Lower leg skin (tissue), 3 donors: ENCODE measurements at regions not wholly inside any gene's neighbourhood (a gene's known extent, or its start where the extent isn't known, plus 50 kb on each side); places are given as distances from the start of the nearest gene placed in this dataset.

Source experiments
- CTCF ChIP-seq, 3 donors: fragments of 450-650 bp; IDR thresholded peaks; one replicate each; pipeline ENCODE4 v1.5.1; 2016; ENCODE audit warnings: antibody characterized with exemption in 3 of 3, mild to moderate bottlenecking in 3 of 3, moderate library complexity in 2 of 3
- POLR2A ChIP-seq, 2 donors: fragments of 450-650 bp; IDR thresholded peaks; one replicate each; pipeline ENCODE4 v1.6.1; 2016 to 2017; ENCODE audit warnings: antibody characterized with exemption in 2 of 2, mild to moderate bottlenecking in 1 of 2, moderate library complexity in 1 of 2

GRCh38 chr6:159328052-159328451 is 158.9 kb downstream of the FNDC1 start:
- TF ChIP-seq CTCF (IDR thresholded peaks at IDR 0.05) (no peak), POLR2A (IDR thresholded peaks at IDR 0.05) (no peak)
